Ovary (tissue), 7 donors: ENCODE measurements at regions not wholly inside any gene's neighbourhood (a gene's known extent, or its start where the extent isn't known, plus 50 kb on each side); places are given as distances from the start of the nearest gene placed in this dataset.

Source experiments
- DNase-seq, 5 donors: peaks; one replicate each; pipeline ENCODE4 v3.0.0-alpha.2; 2019 to 2020
- H3K27ac ChIP-seq, 2 donors: fragments of 200-600 bp; one replicate each; pipeline versions ENCODE4 v1.5.1 to v1.8.0; 2019 to 2022
- H3K27me3 ChIP-seq: fragments of 200-600 bp; one replicate; pipeline ENCODE4 v1.8.0; 2022
- H3K36me3 ChIP-seq: fragments of 200-600 bp; sonication (generic); one replicate; pipeline ENCODE4 v1.5.1; 2019
- H3K4me1 ChIP-seq: one replicate; pipeline ENCODE4 v1.8.1; 2013; ENCODE audit warnings: mild to moderate bottlenecking, moderate library complexity; ENCODE audit not compliant: insufficient read depth
- H3K4me3 ChIP-seq: fragments of 200-600 bp; sonication (generic); one replicate; pipeline ENCODE4 v1.5.1; 2017
- H3K9me3 ChIP-seq, 2 donors: fragments of 200-600 bp in 1 of 2; sonication (generic) in 1 of 2; one replicate each; pipeline versions ENCODE4 v1.5.1 to v1.8.1; 2013 to 2019; ENCODE audit warnings: mild to moderate bottlenecking in 1 of 2, moderate library complexity in 1 of 2
- CTCF ChIP-seq, 3 donors: fragments of 450-650 bp in 2 of 3; fragments of 200-600 bp in 1 of 3; IDR thresholded peaks; one replicate each; pipeline versions ENCODE4 v1.5.1 to v1.8.0; 2016 to 2022; ENCODE audit warnings: antibody characterized with exemption in 3 of 3, mild to moderate bottlenecking in 1 of 3
- EP300 ChIP-seq: sonication (generic); formaldehyde crosslinking; IDR thresholded peaks from one replicate; pipeline ENCODE4 v1.6.1; 2017; ENCODE audit warnings: antibody characterized with exemption
- POLR2A ChIP-seq: fragments of 450-650 bp; IDR thresholded peaks from one replicate; pipeline ENCODE4 v1.6.1; 2017; ENCODE audit warnings: antibody characterized with exemption, mild to moderate bottlenecking, moderate library complexity
- WGBS, 3 donors: extraction: QIAGEN DNeasy Blood & Tissue Kit in 1 of 3; methylation state at CpG; one replicate each; pipeline versions ENCODE4 v1.1.5 to v1.1.7; 2013 to 2017; 5-methylcytosine and 5-hydroxymethylcytosine counted together
- intact Hi-C, 4 donors: fragments of 100-400 bp; cut with DNase I; formaldehyde crosslinking; loops; one replicate each; pipeline versions ENCODE4 v1.11.0 to v1.15.1; 2022 to 2023
- donor health status: DM: no; HTN: no; CAD: no; lungs with moderate emphysema.
- donor health status: DM: no; HTN: no; CAD: no.
- donor health status: Bipolar disorder and iron deficiency.
- donor health status: DM: no; HTN: no; CAD: no.
- donor health status: DM: yes; HTN: yes; CAD: no.

DNA sequence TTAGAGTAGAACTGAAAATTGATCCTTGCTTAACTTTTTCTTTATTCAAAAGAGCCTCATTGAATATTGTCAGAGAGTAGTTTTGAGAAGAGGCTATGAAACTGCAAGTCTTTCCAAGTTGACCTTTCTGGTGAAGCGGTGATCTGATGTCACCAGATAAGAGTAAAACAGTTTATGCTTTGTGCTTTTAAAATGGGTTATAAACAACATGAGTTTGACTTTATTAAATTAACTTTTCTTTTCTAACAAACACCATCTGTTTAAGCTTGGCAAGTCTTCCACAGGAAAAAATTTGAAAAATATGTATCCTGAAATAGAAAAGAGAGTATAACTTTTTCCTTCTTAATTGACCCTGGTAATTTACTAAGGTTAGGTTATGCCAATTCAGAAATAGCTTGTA is 408.7 kb upstream of the NOVA1 start:
- no peak overlapping the region for H3K27ac ChIP-seq
- H3K27me3 ChIP-seq: no peaks in the 10 kb centered on the region
- H3K36me3 ChIP-seq: no peaks in the 10 kb centered on the region
- H3K4me3 ChIP-seq: no peak overlapping the region
- no peak for TF ChIP-seq POLR2A
- no peak for TF ChIP-seq EP300
- no peak for TF ChIP-seq CTCF (IDR thresholded peaks at IDR 0.05)
- no peaks in the 10 kb centered on the region for H3K9me3 ChIP-seq
- 15 to 31% (median 18%) methylated on average over 1 of the region's 1 CpG for WGBS, 3 donors
- intact Hi-C loops: no loop called here
- DNase-seq: no peak
- no peaks in the 10 kb centered on the region for H3K4me1 ChIP-seq

GRCh38 chr14:27008187-27008586 is 410.4 kb upstream of the NOVA1 start:
- Histone ChIP-seq H3K36me3 (no peaks in the 10 kb centered on the region), H3K4me1 (no peaks in the 10 kb centered on the region), H3K4me3 (no peak overlapping the region), H3K27ac (no peak overlapping the region), H3K27me3 (no peaks in the 10 kb centered on the region), H3K9me3 (no peaks in the 10 kb centered on the region)
- intact Hi-C loops: no loop called here
- TF ChIP-seq POLR2A (no peak), CTCF (IDR thresholded peaks at IDR 0.05) (no peak), EP300 (no peak)
- no peak for DNase-seq

GRCh38 chr14:27012641-27013040 is 414.8 kb upstream of the NOVA1 start:
- Histone ChIP-seq H3K27ac (no peak overlapping the region), H3K4me3 (no peak overlapping the region), H3K27me3 (no peaks in the 10 kb centered on the region), H3K36me3 (no peaks in the 10 kb centered on the region), H3K4me1 (no peaks in the 10 kb centered on the region), H3K9me3 (no peaks in the 10 kb centered on the region)
- no peak for DNase-seq
- WGBS, 3 donors: 84 to 89% (median 87%) methylated on average over 3 of the region's 3 CpGs
- TF ChIP-seq POLR2A (no peak), CTCF (IDR thresholded peaks at IDR 0.05) (no peak), EP300 (no peak)
- intact Hi-C loops: no loop called here

GRCh38 chr14:27013678-27014077 is 415.8 kb upstream of the NOVA1 start:
- intact Hi-C loops: no loop called here
- no peak overlapping the region for H3K27ac ChIP-seq
- TF ChIP-seq POLR2A (no peak), CTCF (IDR thresholded peaks at IDR 0.05) (no peak), EP300 (no peak)
- 91 to 92% (median 91%) methylated on average over 4 of the region's 4 CpGs for WGBS, 3 donors
- no peak for DNase-seq
- H3K36me3 ChIP-seq: no peaks in the 10 kb centered on the region
- no peaks in the 10 kb centered on the region for H3K27me3 ChIP-seq
- H3K9me3 ChIP-seq: no peaks in the 10 kb centered on the region
- H3K4me3 ChIP-seq: no peak overlapping the region
- no peaks in the 10 kb centered on the region for H3K4me1 ChIP-seq

GRCh38 chr14:27015065-27015464 is 417.2 kb upstream of the NOVA1 start:
- H3K4me3 ChIP-seq: no peak overlapping the region
- intact Hi-C loops: no loop called here
- H3K4me1 ChIP-seq: no peaks in the 10 kb centered on the region
- DNase-seq: no peak
- no peak overlapping the region for H3K27ac ChIP-seq
- TF ChIP-seq CTCF (IDR thresholded peaks at IDR 0.05) (no peak), EP300 (no peak), POLR2A (no peak)
- WGBS, 3 donors: 86 to 96% (median 92%) methylated on average over 1 of the region's 1 CpG
- no peaks in the 10 kb centered on the region for H3K36me3 ChIP-seq
- H3K27me3 ChIP-seq: no peaks in the 10 kb centered on the region
- no peaks in the 10 kb centered on the region for H3K9me3 ChIP-seq
